ENCODE measurements at regions not wholly inside any gene's neighbourhood (a gene's known extent, or its start where the extent isn't known, plus 50 kb on each side); places are given as distances from the start of the nearest gene placed in this dataset.

DNA sequence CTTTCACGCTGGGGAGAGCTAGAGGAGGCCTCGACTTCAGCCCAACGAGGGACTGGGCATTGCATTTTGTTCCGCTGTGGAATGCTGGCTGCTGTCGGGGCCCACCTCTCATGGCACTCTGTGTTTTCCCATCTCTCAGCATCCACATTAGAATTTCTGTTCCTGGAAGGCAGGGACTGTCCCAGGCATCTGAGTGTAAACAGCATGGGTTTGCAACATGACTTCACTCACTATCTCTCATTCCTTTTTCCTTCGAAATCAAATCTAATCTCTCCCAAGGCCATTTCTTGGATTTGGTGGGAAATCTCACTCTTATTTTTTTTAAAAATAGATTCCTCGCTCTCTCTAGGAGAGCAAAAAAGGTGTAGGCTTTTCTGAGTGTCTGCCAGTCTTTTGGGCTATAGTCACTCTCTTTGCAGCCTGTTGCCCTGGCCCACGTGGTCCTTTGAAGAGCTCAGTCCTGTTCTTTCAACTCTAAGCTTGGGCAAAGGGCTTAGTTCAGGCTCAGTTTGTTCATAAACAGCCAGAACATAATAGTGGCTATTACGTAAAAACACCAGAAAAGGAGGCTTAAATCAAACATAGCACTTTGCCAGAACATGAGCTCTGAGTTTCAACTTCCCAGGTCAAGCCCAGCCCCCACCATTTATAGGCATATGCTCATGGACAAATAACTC, 284.6 kb upstream of the ZFP64 start:
- ATAC-seq (no peak), DNase-seq (no peak)
- Mint-ChIP-seq H3K36me3 (ENCODE audit: low read depth) (no peaks in the 10 kb centered on the region), H3K27me3 (ENCODE audit: low read depth) (no peaks in the 10 kb centered on the region), H3K27ac (no peak overlapping the region), H3K4me3 (no peak overlapping the region), H3K4me1 (ENCODE audit: low read depth) (no peaks in the 10 kb centered on the region), H3K9me3 (ENCODE audit: insufficient read depth) (no peaks in the 10 kb centered on the region)
- CTCF ChIA-PET, result no interaction called here
- POLR2A ChIA-PET, result no interaction called here

DNA sequence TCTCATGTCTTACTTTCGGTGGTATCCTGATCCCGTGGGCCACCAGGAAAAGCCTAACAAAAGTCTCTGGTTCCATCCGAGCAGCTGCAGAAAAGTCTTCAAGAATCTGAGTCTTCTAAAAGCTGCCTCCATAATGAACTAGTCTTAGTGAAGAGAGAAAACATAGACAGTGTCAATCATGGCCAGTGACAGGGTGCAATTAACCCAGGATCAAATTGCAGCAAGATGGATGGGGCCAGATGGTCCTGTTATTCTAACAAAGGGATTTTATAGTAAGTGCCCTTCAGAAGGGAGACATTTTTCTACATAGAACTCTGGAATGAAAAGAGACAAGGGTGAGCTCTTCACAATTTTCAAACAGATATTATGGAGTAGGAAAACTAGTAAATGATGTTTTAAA, 281.6 kb upstream of the ZFP64 start:
- Mint-ChIP-seq H3K36me3 (ENCODE audit: low read depth) (no peaks in the 10 kb centered on the region), H3K9me3 (ENCODE audit: insufficient read depth) (no peaks in the 10 kb centered on the region), H3K4me1 (ENCODE audit: low read depth) (no peaks in the 10 kb centered on the region), H3K27me3 (ENCODE audit: low read depth) (no peaks in the 10 kb centered on the region), H3K27ac (no peak overlapping the region), H3K4me3 (no peak overlapping the region)
- POLR2A ChIA-PET, result no interaction called here
- CTCF ChIA-PET, result interaction anchor here (0.8 kb wide), 1 partner anchor 39 kb away, joined by 3 read pairs; no protein-coding TSS in a partner anchor
- ATAC-seq (no peak), DNase-seq (no peak)

DNA sequence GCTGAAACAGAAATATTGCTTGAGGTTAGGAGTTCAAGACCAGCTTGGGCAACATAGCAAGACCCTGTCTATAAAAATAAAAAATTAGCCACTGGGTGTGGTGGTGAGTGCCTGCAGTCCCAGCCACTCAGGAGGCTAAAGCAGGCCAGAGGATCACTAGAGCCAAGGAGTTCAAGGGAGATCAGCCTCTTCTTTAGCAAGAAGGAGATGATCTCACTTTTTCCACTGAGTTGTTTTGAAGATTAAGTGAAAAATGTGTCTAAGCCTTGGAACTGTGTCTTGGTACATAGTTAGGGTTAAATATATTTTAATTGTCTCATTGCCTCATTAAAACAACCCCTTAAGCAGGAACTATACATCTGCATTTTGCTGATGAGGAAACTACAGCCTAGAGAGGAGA, 279.0 kb upstream of the ZFP64 start:
- DNase-seq (no peak), ATAC-seq (no peak)
- H3K27me3 Mint-ChIP-seq (ENCODE audit: low read depth), result no peaks in the 10 kb centered on the region
- no peaks in the 10 kb centered on the region for H3K4me1 Mint-ChIP-seq (ENCODE audit: low read depth)
- H3K36me3 Mint-ChIP-seq (ENCODE audit: low read depth), result no peaks in the 10 kb centered on the region
- POLR2A ChIA-PET, result no interaction called here
- no peak overlapping the region for H3K4me3 Mint-ChIP-seq
- H3K27ac Mint-ChIP-seq, result no peak overlapping the region
- H3K9me3 Mint-ChIP-seq (ENCODE audit: insufficient read depth), result no peaks in the 10 kb centered on the region
- CTCF ChIA-PET, result no interaction called here

DNA sequence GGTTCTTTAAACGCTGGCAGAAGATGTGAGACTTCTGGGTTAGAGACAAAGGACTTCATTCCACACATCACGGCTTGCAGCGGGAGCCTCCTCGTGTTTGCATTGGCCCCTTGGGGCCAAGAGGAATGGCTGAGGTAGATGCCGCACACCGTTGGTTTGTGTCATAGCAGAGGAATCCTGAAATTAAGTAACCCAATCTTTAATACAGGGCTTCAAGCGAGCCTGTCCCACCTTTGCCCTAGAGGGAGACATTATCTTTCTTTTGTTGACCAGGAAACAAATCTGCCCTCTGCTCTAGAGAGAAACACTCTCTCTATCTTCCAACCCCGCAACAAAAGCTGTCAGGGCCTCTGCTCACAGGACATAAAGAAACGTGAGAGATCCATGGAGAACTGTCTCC, 277.5 kb upstream of the ZFP64 start:
- ChIA-PET CTCF (no interaction called here), POLR2A (no interaction called here)
- no peaks in the 10 kb centered on the region for H3K36me3 Mint-ChIP-seq (ENCODE audit: low read depth)
- H3K4me1 Mint-ChIP-seq (ENCODE audit: low read depth), result no peaks in the 10 kb centered on the region
- no peak overlapping the region for H3K4me3 Mint-ChIP-seq
- H3K9me3 Mint-ChIP-seq (ENCODE audit: insufficient read depth), result no peaks in the 10 kb centered on the region
- no peaks in the 10 kb centered on the region for H3K27me3 Mint-ChIP-seq (ENCODE audit: low read depth)
- no peak overlapping the region for H3K27ac Mint-ChIP-seq
- no peak for DNase-seq
- no peak for ATAC-seq

DNA sequence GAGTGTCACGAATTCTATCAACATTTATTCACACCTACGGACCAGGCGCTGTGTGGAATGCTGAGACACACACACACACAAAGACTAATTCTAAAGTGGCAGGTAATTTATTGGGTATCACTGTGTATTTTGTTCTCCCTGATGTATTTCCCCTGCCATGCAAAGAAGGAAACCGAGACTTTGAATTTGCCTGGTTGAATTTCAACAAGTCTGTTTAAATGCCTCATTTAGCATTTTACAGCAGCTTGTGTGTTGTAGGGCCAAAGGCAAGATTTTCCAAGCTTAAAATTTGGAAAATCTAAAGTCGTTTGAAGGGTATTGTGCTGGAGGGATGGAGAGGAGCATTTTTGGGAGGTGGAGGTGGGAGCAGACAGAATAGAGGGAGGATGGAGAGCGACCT, 274.4 kb upstream of the ZFP64 start:
- POLR2A ChIA-PET, result no interaction called here
- DNase-seq (no peak), ATAC-seq (no peak)
- Mint-ChIP-seq H3K9me3 (ENCODE audit: insufficient read depth) (no peaks in the 10 kb centered on the region), H3K27ac (no peak overlapping the region), H3K4me1 (ENCODE audit: low read depth) (no peaks in the 10 kb centered on the region), H3K36me3 (ENCODE audit: low read depth) (no peaks in the 10 kb centered on the region), H3K27me3 (ENCODE audit: low read depth) (no peaks in the 10 kb centered on the region), H3K4me3 (no peak overlapping the region)
- CTCF ChIA-PET, result no interaction called here

DNA sequence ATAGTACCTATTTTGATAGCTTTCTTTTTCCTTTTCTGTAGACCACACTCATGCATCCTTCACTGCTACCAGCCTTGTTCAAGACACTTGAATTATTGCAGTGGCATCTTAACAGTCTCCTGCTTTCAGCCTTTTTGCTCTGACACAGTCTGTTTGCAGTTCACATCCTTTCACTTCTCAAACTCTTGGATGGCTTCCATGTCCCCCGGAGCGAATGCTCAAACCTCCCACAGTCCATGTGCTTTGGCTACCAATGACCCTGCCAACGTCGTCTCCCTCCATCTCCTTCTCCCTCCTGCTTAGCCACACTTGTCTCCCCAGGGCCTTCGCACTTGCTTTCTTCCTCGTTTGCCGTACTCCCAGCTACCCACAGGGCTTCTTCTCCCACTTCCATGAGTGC, 270.0 kb upstream of the ZFP64 start:
- DNase-seq, result no peak
- Mint-ChIP-seq H3K4me1 (ENCODE audit: low read depth) (no peaks in the 10 kb centered on the region), H3K27ac (no peak overlapping the region), H3K27me3 (ENCODE audit: low read depth) (no peaks in the 10 kb centered on the region), H3K9me3 (ENCODE audit: insufficient read depth) (no peaks in the 10 kb centered on the region), H3K36me3 (ENCODE audit: low read depth) (no peaks in the 10 kb centered on the region), H3K4me3 (no peak overlapping the region)
- ChIA-PET POLR2A (no interaction called here), CTCF (no interaction called here)
- ATAC-seq, result no peak

DNA sequence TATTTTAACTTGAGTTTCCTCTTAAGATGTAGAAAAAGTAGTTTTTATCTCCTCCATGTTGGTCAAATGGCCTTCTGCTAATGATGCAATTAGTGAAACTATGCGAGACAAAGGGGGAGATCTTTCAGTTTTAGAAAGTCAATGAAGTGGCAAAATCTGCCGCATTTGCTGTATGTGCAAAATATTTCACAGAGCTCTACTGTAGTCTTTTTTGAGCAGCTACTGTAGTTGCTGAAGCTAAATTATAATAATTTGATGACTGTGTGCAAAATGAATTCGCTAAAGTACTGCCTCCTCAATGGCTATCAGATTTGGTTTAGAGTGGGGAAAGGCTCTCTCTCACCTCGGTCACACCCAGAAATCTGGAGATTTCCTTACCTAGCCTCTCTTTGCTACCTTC, 267.6 kb upstream of the ZFP64 start:
- no peaks in the 10 kb centered on the region for H3K36me3 Mint-ChIP-seq (ENCODE audit: low read depth)
- no peak for DNase-seq
- CTCF ChIA-PET, result no interaction called here

DNA sequence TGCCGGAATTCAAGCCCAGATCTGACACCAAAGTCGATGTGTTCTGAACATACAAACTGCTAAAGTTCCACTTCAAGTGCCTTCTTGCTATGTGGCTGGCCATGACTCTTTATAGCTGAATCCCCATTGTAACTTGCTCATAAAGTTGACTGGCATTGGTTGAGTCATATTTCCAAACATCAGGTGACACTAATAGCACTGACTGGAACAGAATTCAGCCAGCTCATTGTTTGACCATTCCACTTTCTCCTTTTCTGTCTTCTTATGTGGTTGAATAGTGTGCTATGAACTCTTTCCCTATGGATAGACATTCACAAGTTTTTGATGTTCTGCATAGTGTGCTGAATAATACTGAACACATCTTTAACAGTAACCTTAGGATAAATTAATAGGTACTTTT, 266.2 kb upstream of the ZFP64 start:
- ATAC-seq (no peak), DNase-seq (no peak)
- CTCF ChIA-PET, result no interaction called here
- H3K36me3 Mint-ChIP-seq (ENCODE audit: low read depth), result no peaks in the 10 kb centered on the region
- H3K27me3 Mint-ChIP-seq (ENCODE audit: low read depth), result no peaks in the 10 kb centered on the region
- H3K4me3 Mint-ChIP-seq, result no peak overlapping the region
- POLR2A ChIA-PET, result no interaction called here
- no peaks in the 10 kb centered on the region for H3K4me1 Mint-ChIP-seq (ENCODE audit: low read depth)
- H3K9me3 Mint-ChIP-seq (ENCODE audit: insufficient read depth), result no peaks in the 10 kb centered on the region
- H3K27ac Mint-ChIP-seq, result no peak overlapping the region

More for the DNA sequence above, 267.6 kb upstream of the ZFP64 start:
- Mint-ChIP-seq H3K4me1 (ENCODE audit: low read depth) (no peaks in the 10 kb centered on the region), H3K9me3 (ENCODE audit: insufficient read depth) (no peaks in the 10 kb centered on the region), H3K27ac (no peak overlapping the region), H3K27me3 (ENCODE audit: low read depth) (no peaks in the 10 kb centered on the region), H3K4me3 (no peak overlapping the region)
- ATAC-seq, result no peak
- POLR2A ChIA-PET, result no interaction called here

DNA sequence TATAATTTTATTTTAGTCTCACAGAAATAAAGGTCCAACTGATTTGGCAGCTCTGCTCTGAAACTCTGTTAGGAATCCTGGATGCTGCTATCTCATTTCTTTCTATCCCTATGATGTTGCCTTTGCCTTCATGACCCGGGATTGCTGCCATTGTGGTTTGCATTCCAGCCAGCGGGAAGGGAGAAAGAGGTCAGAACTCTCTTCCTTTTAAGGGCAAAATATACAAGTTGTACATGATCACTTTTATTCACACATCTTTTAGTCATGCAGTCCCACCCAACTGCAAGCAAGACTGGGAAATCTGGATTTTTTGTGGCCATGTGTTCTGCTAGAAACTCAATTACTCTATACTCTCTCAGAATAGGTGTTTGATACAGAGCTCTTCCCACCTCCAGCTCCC, 263.1 kb upstream of the ZFP64 start:
- CTCF ChIA-PET, result no interaction called here
- H3K36me3 Mint-ChIP-seq (ENCODE audit: low read depth), result no peaks in the 10 kb centered on the region

DNA sequence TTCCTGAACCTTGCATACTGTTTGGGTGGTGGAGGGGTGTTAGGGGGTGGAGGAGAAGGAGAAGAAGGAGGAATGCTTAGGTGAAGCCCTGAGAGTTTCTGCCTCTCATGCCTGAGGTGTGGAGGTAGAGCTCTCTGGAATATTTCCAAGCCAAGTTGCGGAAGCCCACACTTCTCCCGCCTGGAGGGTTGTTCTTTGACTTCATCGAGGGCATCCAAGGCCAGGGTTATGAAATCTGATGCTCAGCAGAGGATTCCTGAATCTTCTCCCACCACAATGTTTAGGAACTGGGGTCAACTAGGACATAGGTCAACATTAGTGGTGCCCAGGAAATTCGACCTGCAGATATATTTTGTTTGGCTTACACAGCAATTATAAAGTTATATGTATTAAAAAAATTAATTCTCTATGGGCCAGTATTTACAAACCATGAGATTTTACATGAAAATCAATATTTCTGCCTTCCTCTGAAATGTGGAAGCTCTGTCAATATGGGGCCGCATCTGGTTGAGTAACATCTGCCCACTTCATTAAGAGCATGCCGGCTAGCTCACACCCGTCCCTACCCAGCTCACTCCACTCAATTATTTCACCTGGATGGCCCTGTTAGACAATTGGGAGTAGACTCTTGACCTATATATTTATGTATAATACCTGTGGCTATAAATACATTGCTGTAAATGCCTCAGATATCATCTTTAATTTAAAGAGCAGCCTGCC, 257.1 kb upstream of the ZFP64 start:
- Mint-ChIP-seq H3K4me1 (ENCODE audit: low read depth) (no peaks in the 10 kb centered on the region), H3K27ac (no peak overlapping the region), H3K4me3 (no peak overlapping the region), H3K9me3 (ENCODE audit: insufficient read depth) (no peaks in the 10 kb centered on the region), H3K36me3 (ENCODE audit: low read depth) (no peaks in the 10 kb centered on the region), H3K27me3 (ENCODE audit: low read depth) (no peaks in the 10 kb centered on the region)
- POLR2A ChIA-PET, result no interaction called here
- CTCF ChIA-PET, result no interaction called here
- DNase-seq, result no peak
- no peak for ATAC-seq

More for the DNA sequence above, 263.1 kb upstream of the ZFP64 start:
- Mint-ChIP-seq H3K4me1 (ENCODE audit: low read depth) (no peaks in the 10 kb centered on the region), H3K27me3 (ENCODE audit: low read depth) (no peaks in the 10 kb centered on the region), H3K27ac (no peak overlapping the region), H3K9me3 (ENCODE audit: insufficient read depth) (no peaks in the 10 kb centered on the region), H3K4me3 (no peak overlapping the region)
- POLR2A ChIA-PET, result no interaction called here
- no peak for ATAC-seq
- DNase-seq, result no peak

DNA sequence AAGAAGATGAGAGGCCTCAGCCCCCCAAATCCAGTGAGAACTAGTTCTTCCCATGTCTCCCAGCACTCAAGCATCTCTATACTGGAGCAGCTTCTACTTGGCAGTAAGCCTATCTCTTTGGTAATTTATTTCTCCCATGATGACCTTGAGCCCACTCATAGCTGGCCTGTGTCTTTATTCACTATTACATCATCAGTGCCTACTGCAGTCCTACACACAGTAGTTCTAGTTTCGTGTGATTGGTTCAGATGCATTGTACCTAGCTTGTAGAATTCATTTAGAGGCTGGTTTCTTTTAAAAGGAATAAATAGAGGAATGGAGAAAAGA, 255.6 kb upstream of the ZFP64 start:
- H3K4me1 Mint-ChIP-seq (ENCODE audit: low read depth), result no peaks in the 10 kb centered on the region
- ATAC-seq, result no peak

DNA sequence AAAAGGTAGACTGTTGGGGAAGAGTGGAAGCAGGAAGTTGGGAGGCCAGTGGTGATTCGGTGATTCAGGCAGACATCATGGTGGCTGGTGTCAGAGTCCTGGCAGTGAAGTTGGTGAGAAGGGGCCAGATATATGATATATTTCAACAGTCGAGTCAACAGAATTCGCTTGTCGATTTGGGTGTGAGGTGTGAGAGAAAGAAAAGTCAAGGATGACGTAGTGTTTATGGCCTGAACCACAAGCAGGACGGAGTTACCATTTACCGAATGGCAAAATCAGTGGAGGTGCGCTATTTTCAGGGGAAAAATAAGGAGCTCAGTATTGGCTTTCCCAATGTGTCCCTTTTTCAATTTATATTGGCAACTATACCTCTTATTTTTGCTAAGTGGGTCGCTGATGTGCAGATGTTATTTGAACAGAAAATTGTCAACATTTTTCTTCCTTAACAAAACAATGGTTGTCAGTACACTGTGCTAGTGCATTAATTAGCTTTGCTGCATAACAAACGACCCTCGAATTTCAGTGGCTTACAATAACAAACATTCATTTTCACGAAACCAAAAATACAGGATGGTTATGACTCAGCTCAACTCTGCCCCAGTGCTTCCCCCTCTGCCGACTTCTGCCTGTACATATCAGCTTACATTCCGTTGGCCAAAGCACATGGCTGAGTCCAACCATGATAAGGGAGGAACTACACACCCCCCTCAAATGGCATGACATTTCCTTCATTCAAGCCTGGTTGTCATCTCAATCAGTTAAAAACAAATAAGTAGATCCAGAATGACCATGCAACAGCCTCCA, 255.0 kb upstream of the ZFP64 start:
- no peaks in the 10 kb centered on the region for H3K36me3 Mint-ChIP-seq (ENCODE audit: low read depth)
- ATAC-seq, result no peak
- no peaks in the 10 kb centered on the region for H3K4me1 Mint-ChIP-seq (ENCODE audit: low read depth)
- no peak overlapping the region for H3K4me3 Mint-ChIP-seq
- no peak overlapping the region for H3K27ac Mint-ChIP-seq
- no peaks in the 10 kb centered on the region for H3K27me3 Mint-ChIP-seq (ENCODE audit: low read depth)
- CTCF ChIA-PET, result no interaction called here
- no peaks in the 10 kb centered on the region for H3K9me3 Mint-ChIP-seq (ENCODE audit: insufficient read depth)
- no peak for DNase-seq
- POLR2A ChIA-PET, result no interaction called here

More for the DNA sequence above, 255.6 kb upstream of the ZFP64 start:
- no peaks in the 10 kb centered on the region for H3K36me3 Mint-ChIP-seq (ENCODE audit: low read depth)
- ChIA-PET POLR2A (no interaction called here), CTCF (no interaction called here)
- DNase-seq, result no peak
- no peak overlapping the region for H3K4me3 Mint-ChIP-seq
- no peak overlapping the region for H3K27ac Mint-ChIP-seq
- no peaks in the 10 kb centered on the region for H3K27me3 Mint-ChIP-seq (ENCODE audit: low read depth)
- no peaks in the 10 kb centered on the region for H3K9me3 Mint-ChIP-seq (ENCODE audit: insufficient read depth)
